H1 (cell line): ENCODE measurements at regions not wholly inside any gene's neighbourhood (a gene's known extent, or its start where the extent isn't known, plus 50 kb on each side); places are given as distances from the start of the nearest gene placed in this dataset.

ENCODE experiments used
- CEBPB ChIP-seq: IDR thresholded peaks from 2 replicates; pipeline ENCODE4 v1.6.1; 2012; ENCODE audit warnings: low read depth, low read length
- EZH2 ChIP-seq: fragments of 200-600 bp; sonication (generic); IDR thresholded peaks from 2 replicates; pipeline ENCODE4 v1.7.1; 2012; ENCODE audit warnings: low read depth, mild to moderate bottlenecking, moderate library complexity, low read length, inconsistent platforms; ENCODE audit not compliant: severe bottlenecking
- JUN ChIP-seq: IDR thresholded peaks from 2 replicates; pipeline ENCODE4 v1.6.1; 2011; ENCODE audit warnings: low read depth, mild to moderate bottlenecking, improper control_type of control experiment, low read length
- POLR2A ChIP-seq, 2 experiments: IDR thresholded peaks; 1 replicate in 1 of 2; 2 replicates in 1 of 2; pipeline ENCODE4 v1.6.1; 2011; ENCODE audit warnings: low read depth in 2 of 2, low read length in 2 of 2, mild to moderate bottlenecking in 2 of 2; ENCODE audit errors: control extremely low read depth in 1 of 2
- POLR2AphosphoS5 ChIP-seq: IDR thresholded peaks from 2 replicates; pipeline ENCODE4 v1.6.1; 2011; ENCODE audit warnings: low read depth, low read length
- RBBP5 ChIP-seq: IDR thresholded peaks from 2 replicates; pipeline ENCODE4 v1.7.1; 2012; ENCODE audit warnings: low read depth, mild to moderate bottlenecking, inconsistent platforms, low read length, moderate library complexity, borderline replicate concordance
- RNF2 ChIP-seq: fragments of 200-900, 300-1000 bp; sonication (generic); IDR thresholded peaks from 2 replicates; pipeline ENCODE4 v1.7.1; 2016; ENCODE audit warnings: borderline replicate concordance, low read depth, mild to moderate bottlenecking, antibody characterized with exemption, low read length; ENCODE audit not compliant: poor library complexity, severe bottlenecking; ENCODE audit errors: missing control alignments
- TBP ChIP-seq: IDR thresholded peaks from 2 replicates; pipeline ENCODE4 v1.6.1; 2011; ENCODE audit warnings: low read depth, low read length, improper control_type of control experiment
- TCF12 ChIP-seq: IDR thresholded peaks from 2 replicates; pipeline ENCODE4 v1.6.1; 2011; ENCODE audit warnings: low read depth, mild to moderate bottlenecking, low read length
- ZNF274 ChIP-seq: IDR thresholded peaks from 2 replicates; pipeline ENCODE4 v1.7.0; 2012; ENCODE audit warnings: low read length, borderline replicate concordance; ENCODE audit errors: extremely low read depth
- TF ChIP-seq, protein P1 (sequence below), 3 experiments: IDR thresholded peaks; 1 replicate in 2 of 3; 2 replicates in 1 of 3; pipeline versions ENCODE4 v1.5.1 to v1.6.1; 2011; ENCODE audit warnings: low read length in 3 of 3, mild to moderate bottlenecking in 3 of 3, inconsistent platforms in 2 of 3, low read depth in 1 of 3, moderate library complexity in 1 of 3; ENCODE audit not compliant: insufficient read depth in 1 of 3; ENCODE audit errors: control extremely low read depth in 1 of 3
- TF ChIP-seq, protein P2 (sequence below): IDR thresholded peaks from 2 replicates; pipeline ENCODE4 v1.6.1; 2012; ENCODE audit warnings: inconsistent platforms

DNA sequence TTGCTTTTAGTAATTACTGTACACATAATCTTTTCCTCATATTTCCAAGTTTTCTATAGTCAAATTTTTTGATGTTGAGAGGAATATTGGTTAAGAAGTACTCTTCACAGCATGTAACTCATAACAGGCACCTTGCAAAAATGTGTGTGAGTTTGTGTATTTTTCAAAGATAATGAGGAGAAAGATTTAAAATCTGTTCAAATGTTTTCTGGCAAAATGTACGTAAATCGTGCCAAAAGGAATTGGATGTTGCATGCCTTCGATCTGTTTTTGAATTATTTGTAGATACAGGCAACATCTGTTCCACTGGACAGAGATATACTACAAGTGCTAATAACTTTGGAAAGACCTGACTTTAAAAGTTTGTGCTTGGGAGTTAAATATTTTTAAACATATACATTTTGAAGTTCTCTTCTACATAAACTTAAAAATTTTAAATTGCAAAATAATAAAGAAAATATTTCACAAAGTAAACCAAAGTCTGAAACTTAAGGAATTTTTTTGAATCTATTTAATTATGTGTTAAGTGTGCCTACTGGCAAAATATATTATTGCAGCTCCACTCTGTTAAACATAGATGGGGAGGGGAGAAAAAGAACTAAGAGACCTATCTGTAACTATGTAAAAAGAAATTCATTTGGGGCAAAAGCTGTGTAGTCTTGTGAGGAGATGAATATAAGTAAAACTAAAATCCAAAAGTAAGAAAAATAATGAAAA is 133.5 kb upstream of the UBE2E3 start:
- TF ChIP-seq RNF2 (no peak), JUN (no peak), EZH2 (no peak), POLR2A (IDR thresholded peaks at IDR 0.05; ENCODE audit: control extremely low read depth in 1 of 2, low read depth in 2 of 2, low read length in 2 of 2) (no peak), ZNF274 (no peak), RBBP5 (no peak), TBP (no peak), CEBPB (no peak), TCF12 (no peak), POLR2AphosphoS5 (no peak)
- TF ChIP-seq, protein P1, sequence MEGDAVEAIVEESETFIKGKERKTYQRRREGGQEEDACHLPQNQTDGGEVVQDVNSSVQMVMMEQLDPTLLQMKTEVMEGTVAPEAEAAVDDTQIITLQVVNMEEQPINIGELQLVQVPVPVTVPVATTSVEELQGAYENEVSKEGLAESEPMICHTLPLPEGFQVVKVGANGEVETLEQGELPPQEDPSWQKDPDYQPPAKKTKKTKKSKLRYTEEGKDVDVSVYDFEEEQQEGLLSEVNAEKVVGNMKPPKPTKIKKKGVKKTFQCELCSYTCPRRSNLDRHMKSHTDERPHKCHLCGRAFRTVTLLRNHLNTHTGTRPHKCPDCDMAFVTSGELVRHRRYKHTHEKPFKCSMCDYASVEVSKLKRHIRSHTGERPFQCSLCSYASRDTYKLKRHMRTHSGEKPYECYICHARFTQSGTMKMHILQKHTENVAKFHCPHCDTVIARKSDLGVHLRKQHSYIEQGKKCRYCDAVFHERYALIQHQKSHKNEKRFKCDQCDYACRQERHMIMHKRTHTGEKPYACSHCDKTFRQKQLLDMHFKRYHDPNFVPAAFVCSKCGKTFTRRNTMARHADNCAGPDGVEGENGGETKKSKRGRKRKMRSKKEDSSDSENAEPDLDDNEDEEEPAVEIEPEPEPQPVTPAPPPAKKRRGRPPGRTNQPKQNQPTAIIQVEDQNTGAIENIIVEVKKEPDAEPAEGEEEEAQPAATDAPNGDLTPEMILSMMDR (IDR thresholded peaks at IDR 0.05; ENCODE audit: control extremely low read depth in 1 of 3, insufficient read depth in 1 of 3, low read depth in 1 of 3, low read length in 3 of 3): no peak
- TF ChIP-seq, protein P2, sequence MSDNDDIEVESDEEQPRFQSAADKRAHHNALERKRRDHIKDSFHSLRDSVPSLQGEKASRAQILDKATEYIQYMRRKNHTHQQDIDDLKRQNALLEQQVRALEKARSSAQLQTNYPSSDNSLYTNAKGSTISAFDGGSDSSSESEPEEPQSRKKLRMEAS: no peak
